DND-41 (cell line): ENCODE measurements at regions not wholly inside any gene's neighbourhood (a gene's known extent, or its start where the extent isn't known, plus 50 kb on each side); places are given as distances from the start of the nearest gene placed in this dataset.

Source experiments
- CTCF ChIP-seq: IDR thresholded peaks from 2 replicates; pipeline ENCODE4 v1.5.1; 2012; ENCODE audit warnings: borderline replicate concordance, low read length, moderate library complexity, mild to moderate bottlenecking; ENCODE audit not compliant: poor library complexity, severe bottlenecking; ENCODE audit errors: extremely low read depth
- EZH2 ChIP-seq: IDR thresholded peaks from 3 replicates; pipeline ENCODE4 v1.6.1; 2012; ENCODE audit warnings: borderline replicate concordance, low read depth, mild to moderate bottlenecking, moderate library complexity, low read length, inconsistent platforms; ENCODE audit not compliant: severe bottlenecking

- no peak for TF ChIP-seq CTCF
- no peak for TF ChIP-seq EZH2
These were observed 1499.3 kb downstream of the TBC1D22A start for GRCh38 chr22:48261706-48262105.
